SH-SY5Y (cell line): ENCODE measurements at regions not wholly inside any gene's neighbourhood (a gene's known extent, or its start where the extent isn't known, plus 50 kb on each side); places are given as distances from the start of the nearest gene placed in this dataset.

Experiments
- GATA2 ChIP-seq: IDR thresholded peaks from 2 replicates; pipeline ENCODE4 v1.6.1; 2011; ENCODE audit warnings: mild to moderate bottlenecking, low read depth, low read length
- GATA3 ChIP-seq: IDR thresholded peaks from 2 replicates; pipeline ENCODE4 v1.6.1; 2011; ENCODE audit warnings: low read depth, mild to moderate bottlenecking, low read length, moderate library complexity

- no peak for TF ChIP-seq GATA3
- TF ChIP-seq GATA2 = no peak
These were observed 81.2 kb upstream of the CCN6 start for GRCh38 chr6:111972745-111973117.
